Adrenal gland (tissue), 9 donors: ENCODE measurements at regions not wholly inside any gene's neighbourhood (a gene's known extent, or its start where the extent isn't known, plus 50 kb on each side); places are given as distances from the start of the nearest gene placed in this dataset.

ENCODE experiments used
- DNase-seq, 7 donors: peaks; one replicate each; pipeline ENCODE4 v3.0.0-alpha.2; 2019 to 2020
- H3K27ac ChIP-seq, 5 donors: fragments of 200-600 bp; sonication (generic) in 4 of 5; 1 replicate in 3 of 5; 2 replicates in 2 of 5; pipeline versions ENCODE4 v1.5.1 to v1.8.0; 2016 to 2020; ENCODE audit warnings: mild to moderate bottlenecking in 1 of 5
- H3K27me3 ChIP-seq: fragments of 200-600 bp; 2 replicates; pipeline ENCODE4 v1.8.0; 2021
- H3K36me3 ChIP-seq, 2 donors: fragments of 200-600 bp; replicated peaks in 1 of 2; 1 replicate in 1 of 2; 2 replicates in 1 of 2; pipeline versions ENCODE4 v1.5.1 to v1.8.0; 2018 to 2022
- H3K4me1 ChIP-seq, 2 donors: fragments of 200-600 bp; replicated peaks in 1 of 2; 1 replicate in 1 of 2; 2 replicates in 1 of 2; pipeline versions ENCODE4 v1.5.1 to v1.8.0; 2018 to 2021
- H3K4me3 ChIP-seq, 4 donors: fragments of 200-600 bp; sonication (generic) in 3 of 4; one replicate each; pipeline ENCODE4 v1.5.1; 2016 to 2018
- H3K9me3 ChIP-seq, 3 donors: fragments of 200-600 bp; sonication (generic) in 1 of 3; replicated peaks in 1 of 3; 1 replicate in 2 of 3; 2 replicates in 1 of 3; pipeline versions ENCODE4 v1.5.1 to v1.8.0; 2016 to 2021
- CTCF ChIP-seq, 6 experiments: fragments of 450-650 bp in 4 of 6; fragments of 200-600 bp in 2 of 6; sonication (generic) in 1 of 6; IDR thresholded peaks; 1 replicate in 5 of 6; 2 replicates in 1 of 6; pipeline versions ENCODE4 v1.5.1 to v1.8.0; 2016 to 2021; ENCODE audit warnings: antibody characterized with exemption in 6 of 6, mild to moderate bottlenecking in 2 of 6, moderate library complexity in 1 of 6
- POLR2A ChIP-seq, 2 donors: fragments of 450-650 bp; IDR thresholded peaks; one replicate each; pipeline ENCODE4 v1.6.1; 2017; ENCODE audit warnings: antibody characterized with exemption in 2 of 2, mild to moderate bottlenecking in 2 of 2, moderate library complexity in 1 of 2
- WGBS, 4 donors: extraction: QIAGEN DNeasy Blood & Tissue Kit in 2 of 4; methylation state at CpG; one replicate each; pipeline versions ENCODE4 v1.1.5 to v1.1.7; 2013 to 2017; 5-methylcytosine and 5-hydroxymethylcytosine counted together
- intact Hi-C, 2 donors: fragments of 100-400 bp; cut with DNase I; formaldehyde crosslinking; loops; one replicate each; pipeline versions ENCODE4 v1.14.1 to v1.15.0; 2022 to 2023
- donor health status: healthy with polysubstance abuse.
- donor health status: Bipolar disorder and iron deficiency.
- donor health status: DM: yes; HTN: yes; CAD: no.
- donor health status: DM: no; HTN: no; CAD: no.
- donor health status: DM: no; HTN: no; CAD: no.

GRCh38 chr7:9302436-9302835, 869.0 kb downstream of the NXPH1 start:
- WGBS, 4 donors = 68 to 88% (median 79%) methylated on average over 4 of the region's 4 CpGs
- Histone ChIP-seq H3K27ac (no peak overlapping the region), H3K36me3 (no peaks in the 10 kb centered on the region), H3K27me3 (no peaks in the 10 kb centered on the region), H3K4me3 (no peak overlapping the region), H3K9me3 (no peaks in the 10 kb centered on the region), H3K4me1 (no peaks in the 10 kb centered on the region)
- intact Hi-C loops = no loop called here
- DNase-seq = no peak
- TF ChIP-seq CTCF (IDR thresholded peaks at IDR 0.05) = no peak
- no peak for TF ChIP-seq POLR2A (IDR thresholded peaks at IDR 0.05)

GRCh38 chr7:9307131-9307530, 873.7 kb downstream of the NXPH1 start:
- WGBS, 4 donors = 90 to 100% (median 91%) methylated on average over 1 of the region's 1 CpG
- no peaks in the 10 kb centered on the region for H3K27me3 ChIP-seq
- TF ChIP-seq CTCF (IDR thresholded peaks at IDR 0.05) (no peak), POLR2A (IDR thresholded peaks at IDR 0.05) (no peak)
- H3K9me3 ChIP-seq = peaks cover 0 to 6% (median 0%) of the 10 kb centered on the region in 3 donors
- no peak overlapping the region for H3K4me3 ChIP-seq
- intact Hi-C loops = no loop called here
- no peak overlapping the region for H3K27ac ChIP-seq
- no peaks in the 10 kb centered on the region for H3K36me3 ChIP-seq
- DNase-seq = no peak
- no peaks in the 10 kb centered on the region for H3K4me1 ChIP-seq

- no peak overlapping the region for H3K27ac ChIP-seq
- 56 to 74% (median 66%) methylated on average over 2 of the region's 2 CpGs for WGBS, 4 donors
- no peaks in the 10 kb centered on the region for H3K9me3 ChIP-seq
- H3K4me1 ChIP-seq = no peaks in the 10 kb centered on the region
- DNase-seq = no peak
- H3K4me3 ChIP-seq = no peak overlapping the region
- no peaks in the 10 kb centered on the region for H3K36me3 ChIP-seq
- intact Hi-C loops = no loop called here
- TF ChIP-seq CTCF (IDR thresholded peaks at IDR 0.05) (no peak), POLR2A (IDR thresholded peaks at IDR 0.05) (no peak)
- H3K27me3 ChIP-seq = no peaks in the 10 kb centered on the region
Observed at GRCh38 chr7:9324513-9324912, 891.1 kb downstream of the NXPH1 start.

GRCh38 chr7:9328296-9328695, 894.9 kb downstream of the NXPH1 start:
- WGBS, 4 donors = 70 to 80% (median 74%) methylated on average over 2 of the region's 2 CpGs
- DNase-seq = no peak
- Histone ChIP-seq H3K27me3 (no peaks in the 10 kb centered on the region), H3K4me1 (no peaks in the 10 kb centered on the region), H3K36me3 (no peaks in the 10 kb centered on the region), H3K27ac (no peak overlapping the region), H3K9me3 (no peaks in the 10 kb centered on the region), H3K4me3 (no peak overlapping the region)
- TF ChIP-seq POLR2A (IDR thresholded peaks at IDR 0.05) (no peak), CTCF (IDR thresholded peaks at IDR 0.05) (no peak)
- intact Hi-C loops = no loop called here
